ENCODE measurements at regions not wholly inside any gene's neighbourhood (a gene's known extent, or its start where the extent isn't known, plus 50 kb on each side); places are given as distances from the start of the nearest gene placed in this dataset.

- ATAC-seq, result no peak
- TF ChIP-seq POLR2AphosphoS5 (IDR thresholded peaks at IDR 0.05) (no peak), EP300 (IDR thresholded peaks at IDR 0.05) (no peak), POLR2A (IDR thresholded peaks at IDR 0.05) (no peak)
- TF ChIP-seq, protein P1, sequence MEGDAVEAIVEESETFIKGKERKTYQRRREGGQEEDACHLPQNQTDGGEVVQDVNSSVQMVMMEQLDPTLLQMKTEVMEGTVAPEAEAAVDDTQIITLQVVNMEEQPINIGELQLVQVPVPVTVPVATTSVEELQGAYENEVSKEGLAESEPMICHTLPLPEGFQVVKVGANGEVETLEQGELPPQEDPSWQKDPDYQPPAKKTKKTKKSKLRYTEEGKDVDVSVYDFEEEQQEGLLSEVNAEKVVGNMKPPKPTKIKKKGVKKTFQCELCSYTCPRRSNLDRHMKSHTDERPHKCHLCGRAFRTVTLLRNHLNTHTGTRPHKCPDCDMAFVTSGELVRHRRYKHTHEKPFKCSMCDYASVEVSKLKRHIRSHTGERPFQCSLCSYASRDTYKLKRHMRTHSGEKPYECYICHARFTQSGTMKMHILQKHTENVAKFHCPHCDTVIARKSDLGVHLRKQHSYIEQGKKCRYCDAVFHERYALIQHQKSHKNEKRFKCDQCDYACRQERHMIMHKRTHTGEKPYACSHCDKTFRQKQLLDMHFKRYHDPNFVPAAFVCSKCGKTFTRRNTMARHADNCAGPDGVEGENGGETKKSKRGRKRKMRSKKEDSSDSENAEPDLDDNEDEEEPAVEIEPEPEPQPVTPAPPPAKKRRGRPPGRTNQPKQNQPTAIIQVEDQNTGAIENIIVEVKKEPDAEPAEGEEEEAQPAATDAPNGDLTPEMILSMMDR (IDR thresholded peaks at IDR 0.05), result no peak
- Histone ChIP-seq H3K9me3 (no peaks in the 10 kb centered on the region), H3K4me3 (no peak overlapping the region), H3K36me3 (peaks cover 0 to 38% of the 10 kb centered on the region in 2 donors), H3K27me3 (no peaks in the 10 kb centered on the region), H3K27ac (no peak overlapping the region), H3K4me1 (no peaks in the 10 kb centered on the region)
- 54 to 70% methylated on average over 3 of the region's 3 CpGs for WGBS, 2 donors (ENCODE audit: low coverage in 1 of 2)
These were observed 444.4 kb downstream of the UTRN start for GRCh38 chr6:144729502-144729901.

GRCh38 chr6:144730088-144730645 is 445.0 kb downstream of the UTRN start:
- ATAC-seq, result no peak
- no peaks in the 10 kb centered on the region for H3K9me3 ChIP-seq
- TF ChIP-seq EP300 (IDR thresholded peaks at IDR 0.05) (no peak), POLR2A (IDR thresholded peaks at IDR 0.05) (no peak), POLR2AphosphoS5 (IDR thresholded peaks at IDR 0.05) (no peak)
- TF ChIP-seq, protein P1 (IDR thresholded peaks at IDR 0.05), result no peak
- no peak overlapping the region for H3K4me3 ChIP-seq
- peaks cover 0 to 42% of the 10 kb centered on the region in 2 donors for H3K36me3 ChIP-seq
- H3K4me1 ChIP-seq, result no peaks in the 10 kb centered on the region
- 86 to 94% methylated on average over 4 to 5 of the region's 5 CpGs for WGBS, 2 donors (ENCODE audit: low coverage in 1 of 2)
- no peak overlapping the region for H3K27ac ChIP-seq
- no peaks in the 10 kb centered on the region for H3K27me3 ChIP-seq

GRCh38 chr6:144731229-144731628 is 446.1 kb downstream of the UTRN start:
- H3K27me3 ChIP-seq, result no peaks in the 10 kb centered on the region
- H3K4me1 ChIP-seq, result no peaks in the 10 kb centered on the region
- H3K36me3 ChIP-seq, result peaks cover 0 to 45% of the 10 kb centered on the region in 2 donors
- no peak overlapping the region for H3K4me3 ChIP-seq
- WGBS, 2 donors (ENCODE audit: low coverage in 1 of 2), result 82 to 87% methylated on average over 3 of the region's 3 CpGs
- TF ChIP-seq POLR2AphosphoS5 (IDR thresholded peaks at IDR 0.05), result no peak
- no peak for TF ChIP-seq POLR2A (IDR thresholded peaks at IDR 0.05)
- TF ChIP-seq, protein P1 (IDR thresholded peaks at IDR 0.05), result no peak
- no peak for TF ChIP-seq EP300 (IDR thresholded peaks at IDR 0.05)
- H3K27ac ChIP-seq, result no peak overlapping the region
- ATAC-seq, result no peak
- H3K9me3 ChIP-seq, result no peaks in the 10 kb centered on the region

DNA sequence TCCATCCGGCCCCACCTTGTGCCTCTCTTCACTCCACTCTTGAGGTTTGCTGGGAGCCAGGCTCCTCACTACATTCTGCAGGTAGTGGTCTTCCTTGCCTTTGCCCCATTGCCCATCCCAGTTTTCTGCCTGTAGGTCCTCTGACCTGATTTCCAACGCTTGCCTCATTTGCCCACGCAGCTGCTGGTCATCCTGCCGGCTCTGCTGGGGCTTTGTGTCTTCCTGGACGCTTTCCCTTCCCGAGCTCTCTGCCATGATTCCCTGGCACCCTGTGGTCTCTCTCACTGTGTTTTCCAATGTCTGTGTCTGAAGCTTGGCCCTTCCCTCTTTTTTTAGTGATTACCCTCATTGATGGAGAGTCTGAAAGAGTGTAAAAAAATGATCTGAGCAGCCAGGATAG is 451.6 kb downstream of the UTRN start:
- Histone ChIP-seq H3K4me3 (no peak overlapping the region), H3K9me3 (no peaks in the 10 kb centered on the region), H3K36me3 (peaks cover 0 to 38% of the 10 kb centered on the region in 2 donors), H3K27me3 (no peaks in the 10 kb centered on the region), H3K27ac (no peak overlapping the region), H3K4me1 (no peaks in the 10 kb centered on the region)
- ATAC-seq, result no peak
- WGBS, 2 donors (ENCODE audit: low coverage in 1 of 2), result 80 to 88% methylated on average over 1 to 6 of the region's 6 CpGs
- TF ChIP-seq, protein P1 (IDR thresholded peaks at IDR 0.05), result no peak
- TF ChIP-seq EP300 (IDR thresholded peaks at IDR 0.05) (no peak), POLR2A (IDR thresholded peaks at IDR 0.05) (no peak), POLR2AphosphoS5 (IDR thresholded peaks at IDR 0.05) (no peak)

GRCh38 chr6:144737998-144738397 is 452.9 kb downstream of the UTRN start:
- H3K4me3 ChIP-seq, result no peak overlapping the region
- no peak overlapping the region for H3K27ac ChIP-seq
- no peaks in the 10 kb centered on the region for H3K9me3 ChIP-seq
- no peaks in the 10 kb centered on the region for H3K27me3 ChIP-seq
- peaks cover 0 to 29% of the 10 kb centered on the region in 2 donors for H3K36me3 ChIP-seq
- ATAC-seq, result no peak
- no peaks in the 10 kb centered on the region for H3K4me1 ChIP-seq
- TF ChIP-seq, protein P1 (IDR thresholded peaks at IDR 0.05), result no peak
- 86 to 95% methylated on average over 4 of the region's 4 CpGs for WGBS, 2 donors (ENCODE audit: low coverage in 1 of 2)

Data from gastroesophageal sphincter (tissue), 4 donors.